ENCODE measurements at regions not wholly inside any gene's neighbourhood (a gene's known extent, or its start where the extent isn't known, plus 50 kb on each side); places are given as distances from the start of the nearest gene placed in this dataset.
"Not testable (repeated sequence)": the region's sequence is repeated elsewhere in the genome, so short reads cannot be mapped to it uniquely, and the experiment has no call there.

DNA sequence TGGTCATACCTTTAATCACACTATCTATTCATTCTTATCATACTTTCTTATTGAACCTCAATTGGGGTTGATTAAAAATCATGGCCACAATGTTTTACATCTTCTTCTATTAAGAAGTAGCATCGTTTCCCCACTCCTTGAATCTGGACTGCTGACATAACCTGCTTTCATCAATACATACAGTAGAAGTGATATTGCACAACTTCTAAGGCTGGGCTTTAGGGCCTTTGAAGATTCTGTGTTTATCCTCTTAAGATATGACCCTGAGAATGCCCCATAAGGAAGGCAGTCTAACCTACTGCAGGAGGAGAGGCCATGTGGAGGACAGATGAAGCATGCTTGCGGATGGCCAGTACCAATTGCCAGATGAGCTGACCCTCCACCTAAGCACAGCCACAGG, 1142.8 kb upstream of the SEL1L start:
- Histone ChIP-seq H3K9me3 (replicated peaks in 1 of 3) (no peaks in the 10 kb centered on the region), H3K27ac (no peak overlapping the region), H3K36me3 (replicated peaks in 1 of 2) (no peaks in the 10 kb centered on the region), H3K4me3 (no peak overlapping the region), H3K4me1 (replicated peaks in 1 of 2) (no peaks in the 10 kb centered on the region), H3K27me3 (no peaks in the 10 kb centered on the region)
- 88 to 96% (median 91%) methylated on average over 2 of the region's 2 CpGs for WGBS, 4 donors
- intact Hi-C loops (cut with DNase I), result no loop called here
- no peak for DNase-seq
- TF ChIP-seq, protein P1, sequence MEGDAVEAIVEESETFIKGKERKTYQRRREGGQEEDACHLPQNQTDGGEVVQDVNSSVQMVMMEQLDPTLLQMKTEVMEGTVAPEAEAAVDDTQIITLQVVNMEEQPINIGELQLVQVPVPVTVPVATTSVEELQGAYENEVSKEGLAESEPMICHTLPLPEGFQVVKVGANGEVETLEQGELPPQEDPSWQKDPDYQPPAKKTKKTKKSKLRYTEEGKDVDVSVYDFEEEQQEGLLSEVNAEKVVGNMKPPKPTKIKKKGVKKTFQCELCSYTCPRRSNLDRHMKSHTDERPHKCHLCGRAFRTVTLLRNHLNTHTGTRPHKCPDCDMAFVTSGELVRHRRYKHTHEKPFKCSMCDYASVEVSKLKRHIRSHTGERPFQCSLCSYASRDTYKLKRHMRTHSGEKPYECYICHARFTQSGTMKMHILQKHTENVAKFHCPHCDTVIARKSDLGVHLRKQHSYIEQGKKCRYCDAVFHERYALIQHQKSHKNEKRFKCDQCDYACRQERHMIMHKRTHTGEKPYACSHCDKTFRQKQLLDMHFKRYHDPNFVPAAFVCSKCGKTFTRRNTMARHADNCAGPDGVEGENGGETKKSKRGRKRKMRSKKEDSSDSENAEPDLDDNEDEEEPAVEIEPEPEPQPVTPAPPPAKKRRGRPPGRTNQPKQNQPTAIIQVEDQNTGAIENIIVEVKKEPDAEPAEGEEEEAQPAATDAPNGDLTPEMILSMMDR (IDR thresholded peaks at IDR 0.05), result no peak
- no peak for TF ChIP-seq POLR2A (IDR thresholded peaks at IDR 0.05)

DNA sequence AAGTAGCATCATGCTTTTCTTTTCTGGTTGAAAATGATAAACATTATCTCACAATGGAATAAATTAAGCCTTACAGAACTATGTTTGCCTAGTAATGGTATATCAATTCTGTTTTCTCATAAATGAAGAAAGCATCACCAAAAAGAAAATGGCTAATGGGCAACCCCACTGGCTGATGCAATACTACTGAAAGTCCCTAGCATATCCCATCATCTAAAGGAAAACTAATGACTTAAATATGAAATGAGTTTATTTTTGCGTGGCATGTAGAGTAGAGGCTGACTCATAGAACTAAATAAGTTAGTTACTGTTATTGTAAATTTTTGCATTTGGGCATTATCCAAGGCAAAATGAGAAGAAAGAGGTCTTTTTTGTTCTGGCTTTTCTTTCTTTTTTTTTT, 1156.3 kb upstream of the SEL1L start:
- Histone ChIP-seq H3K4me3 (no peak overlapping the region), H3K27ac (no peak overlapping the region), H3K27me3 (no peaks in the 10 kb centered on the region), H3K36me3 (replicated peaks in 1 of 2) (no peaks in the 10 kb centered on the region), H3K4me1 (replicated peaks in 1 of 2) (no peaks in the 10 kb centered on the region), H3K9me3 (replicated peaks in 1 of 3) (no peaks in the 10 kb centered on the region)
- WGBS, 4 donors, result 0 to 70% (median 17%) methylated on average over 1 of the region's 1 CpG
- no peak for DNase-seq
- no peak for TF ChIP-seq POLR2A (IDR thresholded peaks at IDR 0.05)
- TF ChIP-seq, protein P1 (IDR thresholded peaks at IDR 0.05), result no peak
- intact Hi-C loops (cut with DNase I), result no loop called here

DNA sequence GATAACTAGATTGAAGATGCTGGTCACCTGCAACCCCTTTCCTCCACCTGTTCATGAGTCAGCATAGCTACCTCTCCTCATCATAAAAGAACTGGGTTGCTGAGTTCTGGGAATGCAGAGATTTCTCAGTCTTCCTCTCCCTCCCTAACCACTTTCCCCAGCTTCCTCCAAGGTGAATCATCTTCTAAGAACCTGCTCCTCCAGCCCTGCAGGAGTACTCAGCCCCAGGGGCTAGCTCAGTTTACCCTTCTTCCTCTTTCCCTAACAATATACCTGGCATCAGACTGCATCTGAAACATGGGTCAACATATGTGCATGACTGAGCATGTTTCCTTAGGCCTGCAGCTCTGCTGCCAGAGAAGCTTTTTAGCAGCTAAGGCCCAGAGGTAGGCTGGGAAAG, 1157.5 kb upstream of the SEL1L start:
- H3K4me1 ChIP-seq (replicated peaks in 1 of 2); H3K36me3 ChIP-seq (replicated peaks in 1 of 2); DNase-seq; H3K4me3 ChIP-seq; H3K27me3 ChIP-seq; H3K27ac ChIP-seq; H3K9me3 ChIP-seq (replicated peaks in 1 of 3); intact Hi-C loops (cut with DNase I): not testable (repeated sequence)

DNA sequence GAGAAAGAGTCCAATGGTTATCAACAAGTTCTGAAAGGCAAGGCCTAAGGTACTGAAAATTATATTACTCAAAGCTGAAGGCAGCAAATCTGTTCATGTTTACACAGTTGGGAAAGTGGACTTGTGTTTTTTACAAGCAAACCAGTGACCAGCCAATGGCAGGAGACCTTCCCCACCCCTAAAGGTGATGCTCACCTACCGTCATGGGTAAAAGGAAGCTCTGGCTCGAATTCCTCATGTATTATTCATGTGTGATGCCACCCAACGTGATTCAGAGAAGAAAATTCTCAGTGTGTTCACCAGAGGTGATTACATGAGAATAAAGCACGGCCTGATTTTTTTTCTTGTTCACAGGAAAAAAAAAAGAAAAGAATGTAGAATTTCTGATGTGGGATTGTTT, 1161.2 kb upstream of the SEL1L start:
- no peaks in the 10 kb centered on the region for H3K4me1 ChIP-seq (replicated peaks in 1 of 2)
- intact Hi-C loops (cut with DNase I), result no loop called here
- WGBS, 4 donors, result 69 to 92% (median 84%) methylated on average over 4 of the region's 4 CpGs
- no peak overlapping the region for H3K4me3 ChIP-seq
- H3K27ac ChIP-seq, result no peak overlapping the region
- no peak for DNase-seq
- H3K9me3 ChIP-seq (replicated peaks in 1 of 3), result no peaks in the 10 kb centered on the region
- H3K36me3 ChIP-seq (replicated peaks in 1 of 2), result no peaks in the 10 kb centered on the region
- H3K27me3 ChIP-seq, result no peaks in the 10 kb centered on the region
- TF ChIP-seq POLR2A (IDR thresholded peaks at IDR 0.05), result no peak
- TF ChIP-seq, protein P1 (IDR thresholded peaks at IDR 0.05), result no peak

DNA sequence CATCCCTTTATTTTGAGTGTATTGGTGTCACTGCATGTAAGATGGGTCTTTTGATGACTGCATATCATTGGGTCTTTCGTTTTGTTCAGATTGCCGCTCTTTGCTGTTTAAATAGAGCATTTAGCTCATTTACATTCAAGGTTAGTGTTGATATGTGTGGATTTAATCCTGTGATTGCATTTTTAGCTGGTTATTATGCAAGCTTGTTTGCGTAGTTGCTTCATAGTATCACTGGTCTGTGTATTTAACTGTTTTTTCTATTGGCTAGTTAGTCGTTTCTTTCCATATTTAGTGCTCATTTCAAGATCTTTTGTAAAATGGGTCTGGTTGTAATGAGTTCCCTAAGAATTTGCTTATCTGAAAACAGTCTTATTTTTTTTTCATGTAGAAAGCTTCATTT, 1170.6 kb upstream of the SEL1L start:
- Histone ChIP-seq H3K36me3 (replicated peaks in 1 of 2) (no peaks in the 10 kb centered on the region), H3K4me1 (replicated peaks in 1 of 2) (no peaks in the 10 kb centered on the region), H3K27me3 (no peaks in the 10 kb centered on the region), H3K4me3 (no peak overlapping the region), H3K27ac (no peak overlapping the region), H3K9me3 (replicated peaks in 1 of 3) (no peaks in the 10 kb centered on the region)
- no peak for DNase-seq
- 51 to 66% (median 59%) methylated on average over 4 of the region's 4 CpGs for WGBS, 4 donors
- intact Hi-C loops (cut with DNase I), result no loop called here
- TF ChIP-seq, protein P1 (IDR thresholded peaks at IDR 0.05), result no peak
- TF ChIP-seq POLR2A (IDR thresholded peaks at IDR 0.05), result no peak
